HUES64 (cell line): ENCODE measurements at regions not wholly inside any gene's neighbourhood (a gene's known extent, or its start where the extent isn't known, plus 50 kb on each side); places are given as distances from the start of the nearest gene placed in this dataset.

Experiments
- H3K27ac ChIP-seq: 2 replicates; pipeline ENCODE4 v1.7.0; 2013; ENCODE audit warnings: low read depth, low read length, inconsistent platforms
- H3K27me3 ChIP-seq: 2 replicates; pipeline ENCODE4 v1.6.1; 2013; ENCODE audit warnings: mild to moderate bottlenecking, low read length; ENCODE audit not compliant: insufficient read depth
- H3K36me3 ChIP-seq: 2 replicates; pipeline ENCODE4 v1.6.1; 2013; ENCODE audit warnings: mild to moderate bottlenecking, low read length; ENCODE audit not compliant: insufficient read depth
- H3K4me1 ChIP-seq: 2 replicates; pipeline ENCODE4 v1.6.1; 2013; ENCODE audit warnings: mild to moderate bottlenecking, low read length, moderate library complexity; ENCODE audit not compliant: insufficient read depth
- H3K4me3 ChIP-seq: 2 replicates; pipeline ENCODE4 v1.5.1; 2013; ENCODE audit warnings: mild to moderate bottlenecking, low read length, moderate library complexity
- H3K9ac ChIP-seq: 2 replicates; pipeline ENCODE4 v1.6.1; 2013; ENCODE audit warnings: mild to moderate bottlenecking, low read depth, low read length
- H3K9me3 ChIP-seq: 2 replicates; pipeline ENCODE4 v1.6.1; 2013; ENCODE audit warnings: low read depth, low read length; ENCODE audit not compliant: insufficient read depth
- WGBS: fragments of 150-250, 120-280 bp; methylation state at CpG from one replicate; pipeline ENCODE4 v1.1.7; 2013; ENCODE audit warnings: missing lambda C conversion rate; 5-methylcytosine and 5-hydroxymethylcytosine counted together

- H3K4me3 ChIP-seq = no peak overlapping the region
- peaks cover 4% of the 10 kb centered on the region; the same call in 1 of the 2 replicates for H3K4me1 ChIP-seq
- H3K36me3 ChIP-seq = no peaks in the 10 kb centered on the region
- H3K9ac ChIP-seq = no peak overlapping the region
- no peaks in the 10 kb centered on the region for H3K9me3 ChIP-seq
- H3K27ac ChIP-seq = no peak overlapping the region
- H3K27me3 ChIP-seq = no peaks in the 10 kb centered on the region
- whole genome bisulfite sequencing = 93% methylated on average over 2 of the region's 2 CpGs
Measured at GRCh38 chr2:12605936-12606335, 110.8 kb upstream of the TRIB2 start.

DNA sequence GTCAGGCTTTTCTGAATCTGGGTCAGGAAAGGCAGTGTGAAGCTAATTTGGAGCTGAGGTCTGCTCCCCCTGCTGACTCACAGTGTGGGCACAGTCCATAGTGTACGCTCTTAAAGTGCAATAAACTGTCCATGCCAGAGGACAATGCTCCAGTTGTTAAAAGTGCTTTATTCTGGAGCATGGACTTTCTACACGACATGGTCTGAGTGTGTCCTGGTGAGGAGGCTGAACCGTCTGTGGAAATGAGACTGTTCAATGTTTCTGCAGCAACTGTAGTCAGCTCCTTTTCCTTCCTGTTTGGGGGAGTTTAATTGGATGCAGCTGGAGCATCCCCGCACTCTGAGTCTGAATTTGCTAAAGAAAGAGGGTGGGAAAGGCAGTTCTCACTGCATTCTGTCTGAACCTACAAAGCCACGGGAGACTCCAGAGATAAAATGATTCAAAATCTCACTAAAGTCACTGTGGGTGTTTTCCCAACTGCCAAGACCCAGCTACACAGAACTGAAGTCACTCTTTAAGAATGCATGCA is 110.2 kb upstream of the TRIB2 start:
- Histone ChIP-seq H3K36me3 (no peaks in the 10 kb centered on the region), H3K27me3 (no peaks in the 10 kb centered on the region), H3K9me3 (no peaks in the 10 kb centered on the region), H3K4me3 (no peak overlapping the region), H3K4me1 (peaks cover 4% of the 10 kb centered on the region; the same call in 1 of the 2 replicates), H3K27ac (no peak overlapping the region), H3K9ac (no peak overlapping the region)
- 76% methylated on average over 5 of the region's 5 CpGs for WGBS

DNA sequence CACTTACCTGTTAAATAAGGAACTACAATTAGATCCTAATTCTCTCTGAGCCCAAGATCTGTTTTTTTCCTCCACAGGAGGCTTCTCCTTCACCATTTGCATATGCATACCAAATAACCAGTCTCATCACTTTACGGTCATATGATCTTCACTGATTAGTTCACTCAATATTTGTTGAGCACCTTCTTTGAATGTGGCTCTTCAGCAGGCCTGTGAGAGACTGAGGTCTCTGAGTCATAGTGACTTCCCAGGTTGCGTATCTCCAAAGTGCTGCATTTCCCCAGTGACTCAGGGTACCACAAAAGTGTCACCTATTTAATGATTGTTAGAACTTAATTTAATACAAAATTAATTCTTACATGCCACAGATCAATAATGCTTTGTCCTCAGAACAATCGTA is 108.8 kb upstream of the TRIB2 start:
- peaks cover 4% of the 10 kb centered on the region; the same call in 1 of the 2 replicates for H3K4me1 ChIP-seq
- H3K27me3 ChIP-seq = no peaks in the 10 kb centered on the region
- no peak overlapping the region for H3K9ac ChIP-seq
- H3K36me3 ChIP-seq = no peaks in the 10 kb centered on the region
- H3K9me3 ChIP-seq = no peaks in the 10 kb centered on the region
- WGBS = 84% methylated on average over 3 of the region's 3 CpGs
- no peak overlapping the region for H3K4me3 ChIP-seq
- no peak overlapping the region for H3K27ac ChIP-seq

GRCh38 chr2:12610314-12610713 is 106.4 kb upstream of the TRIB2 start:
- Histone ChIP-seq H3K9ac (no peak overlapping the region), H3K27ac (no peak overlapping the region), H3K4me1 (peaks cover 4% of the 10 kb centered on the region; the same call in 1 of the 2 replicates), H3K9me3 (no peaks in the 10 kb centered on the region), H3K4me3 (no peak overlapping the region), H3K27me3 (no peaks in the 10 kb centered on the region), H3K36me3 (no peaks in the 10 kb centered on the region)

DNA sequence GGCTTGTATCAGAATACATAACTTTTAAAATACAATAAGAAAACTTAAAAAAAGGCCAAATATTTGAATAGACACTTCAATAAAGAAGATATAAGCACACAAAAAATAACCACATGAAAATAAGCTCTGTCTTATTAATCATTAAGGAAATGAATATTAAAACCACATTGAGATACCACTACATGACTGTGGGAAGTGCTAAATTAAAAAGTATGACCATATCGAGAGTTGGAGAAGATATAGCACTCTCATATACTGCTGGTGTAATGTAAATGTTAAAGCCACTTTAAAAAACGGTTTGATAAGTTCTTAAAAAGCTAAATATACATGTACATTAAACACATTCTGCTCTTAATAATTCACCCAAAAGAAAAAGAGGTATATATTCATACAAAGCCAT is 104.6 kb upstream of the TRIB2 start:
- Histone ChIP-seq H3K27ac (no peak overlapping the region), H3K9me3 (no peaks in the 10 kb centered on the region), H3K36me3 (no peaks in the 10 kb centered on the region), H3K27me3 (no peaks in the 10 kb centered on the region), H3K4me3 (no peak overlapping the region), H3K9ac (no peak overlapping the region), H3K4me1 (peaks cover 4% of the 10 kb centered on the region; the same call in 1 of the 2 replicates)
- WGBS = 100% methylated on average over 1 of the region's 2 CpGs

DNA sequence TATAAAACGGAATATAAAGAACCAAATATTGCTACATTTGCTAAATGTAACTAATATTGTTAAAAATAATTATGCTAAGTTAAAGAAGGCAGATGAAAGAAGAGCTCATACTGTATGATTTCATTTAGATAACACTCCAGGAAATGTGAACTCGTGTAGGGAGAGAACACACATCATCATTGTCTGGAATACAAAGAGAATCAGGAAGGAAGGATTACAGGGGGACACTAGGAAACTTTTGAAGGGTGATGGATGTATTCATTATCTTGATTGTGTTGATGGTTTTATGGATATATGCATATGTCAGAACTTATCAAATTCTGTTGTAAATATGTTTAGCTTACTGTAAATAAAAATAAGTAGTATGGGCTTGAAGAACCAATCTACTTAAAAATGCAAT is 104.1 kb upstream of the TRIB2 start:
- WGBS = 76% methylated on average over 1 of the region's 2 CpGs
- Histone ChIP-seq H3K9me3 (no peaks in the 10 kb centered on the region), H3K4me1 (peaks cover 4% of the 10 kb centered on the region; the same call in 1 of the 2 replicates), H3K4me3 (no peak overlapping the region), H3K36me3 (no peaks in the 10 kb centered on the region), H3K27ac (no peak overlapping the region), H3K27me3 (no peaks in the 10 kb centered on the region), H3K9ac (no peak overlapping the region)

DNA sequence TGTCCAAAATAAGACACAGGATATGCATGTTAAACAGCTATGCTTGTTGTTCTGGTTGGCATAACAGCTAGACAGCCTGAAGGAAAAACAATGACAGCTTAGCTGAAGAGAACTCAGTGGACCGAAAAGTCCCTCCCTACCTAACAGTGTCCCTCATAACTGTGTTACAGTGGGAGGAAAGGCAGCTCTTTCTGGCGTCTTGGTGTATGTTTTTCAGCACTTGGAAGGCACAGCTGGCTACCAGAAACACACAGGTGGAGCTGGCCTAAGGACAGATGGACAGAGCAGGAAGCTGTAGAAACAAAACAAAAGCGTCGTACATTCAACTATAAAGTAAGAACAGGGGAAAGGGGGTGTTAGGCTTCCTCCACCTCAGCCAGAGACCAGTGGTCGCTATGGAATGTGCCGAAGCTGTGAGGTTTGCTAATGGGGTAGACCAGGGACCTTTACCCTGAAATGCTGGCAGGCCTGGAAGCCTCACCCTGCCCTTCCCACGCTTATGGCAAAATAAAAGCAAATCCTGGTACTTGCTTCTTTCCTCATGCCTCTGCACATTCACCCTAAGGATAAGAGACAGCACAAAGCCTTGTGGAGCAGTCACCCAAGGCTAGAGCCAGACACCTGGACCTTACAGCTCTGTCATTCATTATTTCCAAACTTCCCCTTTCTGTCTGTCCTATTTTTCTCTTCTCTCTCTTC is 103.5 kb upstream of the TRIB2 start:
- Histone ChIP-seq H3K27ac (no peak overlapping the region), H3K4me3 (no peak overlapping the region), H3K27me3 (no peaks in the 10 kb centered on the region), H3K4me1 (no peaks in the 10 kb centered on the region), H3K9ac (no peak overlapping the region), H3K36me3 (no peaks in the 10 kb centered on the region), H3K9me3 (no peaks in the 10 kb centered on the region)
- 88% methylated on average over 7 of the region's 7 CpGs for WGBS

- WGBS = 93% methylated on average over 2 of the region's 2 CpGs
- no peak overlapping the region for H3K27ac ChIP-seq
- no peaks in the 10 kb centered on the region for H3K36me3 ChIP-seq
- H3K27me3 ChIP-seq = no peaks in the 10 kb centered on the region
- no peak overlapping the region for H3K9ac ChIP-seq
- no peaks in the 10 kb centered on the region for H3K9me3 ChIP-seq
- H3K4me3 ChIP-seq = no peak overlapping the region
- no peaks in the 10 kb centered on the region for H3K4me1 ChIP-seq
Measured at GRCh38 chr2:12615509-12615908, 101.2 kb upstream of the TRIB2 start.

- no peaks in the 10 kb centered on the region for H3K4me1 ChIP-seq
- no peak overlapping the region for H3K4me3 ChIP-seq
- no peaks in the 10 kb centered on the region for H3K9me3 ChIP-seq
- 88% methylated on average over 1 of the region's 2 CpGs for WGBS
- no peak overlapping the region for H3K9ac ChIP-seq
- H3K36me3 ChIP-seq = no peaks in the 10 kb centered on the region
- H3K27ac ChIP-seq = no peak overlapping the region
- no peaks in the 10 kb centered on the region for H3K27me3 ChIP-seq
Measured at GRCh38 chr2:12616456-12617156, 100.1 kb upstream of the TRIB2 start.

DNA sequence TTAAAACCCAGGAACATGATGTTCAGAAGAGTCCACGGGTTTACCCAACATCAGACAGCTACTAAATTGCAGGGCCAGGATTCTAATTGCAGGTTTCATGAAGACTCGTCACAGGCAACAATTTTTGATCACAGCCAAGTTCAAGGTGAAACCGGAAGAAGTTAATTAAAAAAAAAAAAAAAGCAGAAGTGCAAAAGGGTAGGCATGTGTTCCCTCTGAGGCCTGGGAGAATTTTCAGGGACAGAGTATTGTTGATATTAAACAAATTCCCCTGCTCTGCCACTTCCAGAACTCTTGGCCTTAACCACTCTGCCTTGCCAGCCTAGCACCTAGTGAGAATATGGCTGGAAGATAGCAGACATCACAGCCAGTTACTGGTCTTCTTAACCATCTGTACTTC is 99.4 kb upstream of the TRIB2 start:
- no peak overlapping the region for H3K4me3 ChIP-seq
- no peak overlapping the region for H3K9ac ChIP-seq
- H3K27me3 ChIP-seq = no peaks in the 10 kb centered on the region
- no peaks in the 10 kb centered on the region for H3K9me3 ChIP-seq
- H3K36me3 ChIP-seq = no peaks in the 10 kb centered on the region
- 91% methylated on average over 3 of the region's 3 CpGs for WGBS
- no peaks in the 10 kb centered on the region for H3K4me1 ChIP-seq
- H3K27ac ChIP-seq = no peak overlapping the region

DNA sequence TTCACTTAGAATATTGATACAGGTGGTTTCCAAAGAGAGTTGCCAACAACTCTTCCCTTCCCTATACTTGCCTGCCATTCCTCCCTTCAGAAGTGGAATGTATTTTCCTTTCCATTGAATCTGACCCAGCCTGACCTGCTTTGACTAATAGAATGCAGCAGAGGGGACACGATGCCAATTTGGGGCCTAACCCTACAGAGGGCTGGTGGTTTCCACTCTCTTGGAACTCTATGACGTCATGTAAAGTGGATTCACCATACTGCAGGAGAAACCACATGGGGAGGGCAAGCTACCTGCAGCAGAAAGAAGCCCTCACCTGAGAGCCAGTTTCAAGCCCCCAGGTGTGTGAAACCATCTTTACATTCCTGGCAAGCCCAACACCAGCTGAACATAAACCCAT is 98.9 kb upstream of the TRIB2 start:
- H3K27me3 ChIP-seq = no peaks in the 10 kb centered on the region
- H3K9me3 ChIP-seq = no peaks in the 10 kb centered on the region
- no peak overlapping the region for H3K27ac ChIP-seq
- no peak overlapping the region for H3K4me3 ChIP-seq
- H3K4me1 ChIP-seq = no peaks in the 10 kb centered on the region
- H3K36me3 ChIP-seq = no peaks in the 10 kb centered on the region
- no peak overlapping the region for H3K9ac ChIP-seq
- WGBS = 96% methylated on average over 2 of the region's 2 CpGs
